Uterus (tissue), 2 donors: ENCODE measurements at regions not wholly inside any gene's neighbourhood (a gene's known extent, or its start where the extent isn't known, plus 50 kb on each side); places are given as distances from the start of the nearest gene placed in this dataset.

Source experiments
- CTCF ChIP-seq, 4 experiments: fragments of 200-600 bp in 2 of 4; fragments of 450-650 bp in 2 of 4; sonication (generic) in 2 of 4; IDR thresholded peaks; one replicate each; pipeline ENCODE4 v1.5.1; 2016 to 2019; ENCODE audit warnings: antibody characterized with exemption in 4 of 4, mild to moderate bottlenecking in 2 of 4, moderate library complexity in 1 of 4
- POLR2A ChIP-seq, 2 donors: fragments of 450-650 bp; IDR thresholded peaks; one replicate each; pipeline ENCODE4 v1.6.1; 2016; ENCODE audit warnings: antibody characterized with exemption in 2 of 2, mild to moderate bottlenecking in 1 of 2, moderate library complexity in 1 of 2

- TF ChIP-seq CTCF (IDR thresholded peaks at IDR 0.05) (no peak), POLR2A (IDR thresholded peaks at IDR 0.05) (no peak)
Measured at GRCh38 chr12:20257311-20257710, 111.0 kb upstream of the PDE3A start.
